A549 (cell line): ENCODE measurements at regions not wholly inside any gene's neighbourhood (a gene's known extent, or its start where the extent isn't known, plus 50 kb on each side); places are given as distances from the start of the nearest gene placed in this dataset.

ENCODE experiments used
- EP300 ChIP-seq, 2 experiments: fragments of >200 bp; sonication (Bioruptor Twin); formaldehyde crosslinking; IDR thresholded peaks; 2 replicates in 1 of 2; 3 replicates in 1 of 2; pipeline ENCODE4 v1.6.1; 2016 to 2017
- JUN ChIP-seq, 2 experiments: fragments of >200 bp; sonication (Bioruptor Twin); formaldehyde crosslinking; IDR thresholded peaks; 2 replicates in 1 of 2; 3 replicates in 1 of 2; pipeline ENCODE4 v1.6.1; 2016 to 2017
- KDM1A ChIP-seq: fragments of 200-600 bp; sonication (generic); IDR thresholded peaks from 2 replicates; pipeline ENCODE4 v1.6.1; 2016; ENCODE audit warnings: low read depth, mild to moderate bottlenecking
- POLR2A ChIP-seq: IDR thresholded peaks from 2 replicates; pipeline ENCODE4 v1.6.1; 2012; ENCODE audit warnings: mild to moderate bottlenecking, low read length
- TF ChIP-seq, protein P1 (sequence below): fragments of >200 bp; sonication (Bioruptor Twin); formaldehyde crosslinking; IDR thresholded peaks from 3 replicates; pipeline ENCODE4 v1.5.1; 2016

DNA sequence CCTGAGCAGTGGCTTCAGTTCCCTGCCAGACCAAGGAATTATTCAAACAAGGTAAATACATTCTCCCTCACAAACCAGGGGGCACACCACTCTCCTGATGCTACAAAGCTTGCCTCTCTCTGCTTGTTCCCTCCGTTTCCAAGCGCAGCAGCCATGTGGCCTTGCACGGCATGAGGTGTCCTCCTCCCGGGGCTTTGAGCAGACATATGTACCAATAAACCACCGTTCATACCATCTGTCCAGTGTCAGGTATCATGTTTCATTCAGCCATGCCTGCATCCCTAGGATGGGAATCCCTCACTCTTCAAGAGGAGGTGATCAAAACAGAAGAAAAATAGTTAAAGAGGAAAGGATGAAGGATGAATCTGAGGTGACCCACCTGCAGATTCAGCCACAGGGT is 282.7 kb downstream of the ENC1 start:
- TF ChIP-seq, protein P1, sequence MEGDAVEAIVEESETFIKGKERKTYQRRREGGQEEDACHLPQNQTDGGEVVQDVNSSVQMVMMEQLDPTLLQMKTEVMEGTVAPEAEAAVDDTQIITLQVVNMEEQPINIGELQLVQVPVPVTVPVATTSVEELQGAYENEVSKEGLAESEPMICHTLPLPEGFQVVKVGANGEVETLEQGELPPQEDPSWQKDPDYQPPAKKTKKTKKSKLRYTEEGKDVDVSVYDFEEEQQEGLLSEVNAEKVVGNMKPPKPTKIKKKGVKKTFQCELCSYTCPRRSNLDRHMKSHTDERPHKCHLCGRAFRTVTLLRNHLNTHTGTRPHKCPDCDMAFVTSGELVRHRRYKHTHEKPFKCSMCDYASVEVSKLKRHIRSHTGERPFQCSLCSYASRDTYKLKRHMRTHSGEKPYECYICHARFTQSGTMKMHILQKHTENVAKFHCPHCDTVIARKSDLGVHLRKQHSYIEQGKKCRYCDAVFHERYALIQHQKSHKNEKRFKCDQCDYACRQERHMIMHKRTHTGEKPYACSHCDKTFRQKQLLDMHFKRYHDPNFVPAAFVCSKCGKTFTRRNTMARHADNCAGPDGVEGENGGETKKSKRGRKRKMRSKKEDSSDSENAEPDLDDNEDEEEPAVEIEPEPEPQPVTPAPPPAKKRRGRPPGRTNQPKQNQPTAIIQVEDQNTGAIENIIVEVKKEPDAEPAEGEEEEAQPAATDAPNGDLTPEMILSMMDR: no peak
- no peak for TF ChIP-seq POLR2A
- TF ChIP-seq JUN (IDR thresholded peaks at IDR 0.05): no peak
- TF ChIP-seq EP300 (IDR thresholded peaks at IDR 0.05): no peak
- no peak for TF ChIP-seq KDM1A
